Right lobe of liver (tissue), 4 donors: ENCODE measurements at regions not wholly inside any gene's neighbourhood (a gene's known extent, or its start where the extent isn't known, plus 50 kb on each side); places are given as distances from the start of the nearest gene placed in this dataset.

Experiments
- POLR2A ChIP-seq: fragments of 450-650 bp; IDR thresholded peaks from one replicate; pipeline ENCODE4 v1.6.1; 2017; ENCODE audit warnings: antibody characterized with exemption, mild to moderate bottlenecking
- TF ChIP-seq, protein P1 (sequence below), 4 donors: fragments of 200-600 bp in 3 of 4; fragments of 450-650 bp in 1 of 4; IDR thresholded peaks; one replicate each; pipeline versions ENCODE4 v1.5.1 to v1.8.0; 2016 to 2022; ENCODE audit warnings: antibody characterized with exemption in 4 of 4, mild to moderate bottlenecking in 2 of 4
- donor health status: DM: no; HTN: no; CAD: no.
- donor health status: DM: no; HTN: no; CAD: no.
- donor health status: DM: no; HTN: yes; CAD: no.

GRCh38 chr6:145153495-145153894 is 581.8 kb downstream of the EPM2A start:
- no peak for TF ChIP-seq POLR2A
- TF ChIP-seq, protein P1, sequence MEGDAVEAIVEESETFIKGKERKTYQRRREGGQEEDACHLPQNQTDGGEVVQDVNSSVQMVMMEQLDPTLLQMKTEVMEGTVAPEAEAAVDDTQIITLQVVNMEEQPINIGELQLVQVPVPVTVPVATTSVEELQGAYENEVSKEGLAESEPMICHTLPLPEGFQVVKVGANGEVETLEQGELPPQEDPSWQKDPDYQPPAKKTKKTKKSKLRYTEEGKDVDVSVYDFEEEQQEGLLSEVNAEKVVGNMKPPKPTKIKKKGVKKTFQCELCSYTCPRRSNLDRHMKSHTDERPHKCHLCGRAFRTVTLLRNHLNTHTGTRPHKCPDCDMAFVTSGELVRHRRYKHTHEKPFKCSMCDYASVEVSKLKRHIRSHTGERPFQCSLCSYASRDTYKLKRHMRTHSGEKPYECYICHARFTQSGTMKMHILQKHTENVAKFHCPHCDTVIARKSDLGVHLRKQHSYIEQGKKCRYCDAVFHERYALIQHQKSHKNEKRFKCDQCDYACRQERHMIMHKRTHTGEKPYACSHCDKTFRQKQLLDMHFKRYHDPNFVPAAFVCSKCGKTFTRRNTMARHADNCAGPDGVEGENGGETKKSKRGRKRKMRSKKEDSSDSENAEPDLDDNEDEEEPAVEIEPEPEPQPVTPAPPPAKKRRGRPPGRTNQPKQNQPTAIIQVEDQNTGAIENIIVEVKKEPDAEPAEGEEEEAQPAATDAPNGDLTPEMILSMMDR (IDR thresholded peaks at IDR 0.05), result no peak
